RKO (cell line): ENCODE measurements at regions not wholly inside any gene's neighbourhood (a gene's known extent, or its start where the extent isn't known, plus 50 kb on each side); places are given as distances from the start of the nearest gene placed in this dataset.
A peak's percentile ranks its signal among the peaks of the same experiment; 100 is the strongest.

Experiments
- DNase-seq: peaks from one replicate; pipeline ENCODE4 v3.0.0-alpha.2; 2016; ENCODE audit warnings: low spot score

DNA sequence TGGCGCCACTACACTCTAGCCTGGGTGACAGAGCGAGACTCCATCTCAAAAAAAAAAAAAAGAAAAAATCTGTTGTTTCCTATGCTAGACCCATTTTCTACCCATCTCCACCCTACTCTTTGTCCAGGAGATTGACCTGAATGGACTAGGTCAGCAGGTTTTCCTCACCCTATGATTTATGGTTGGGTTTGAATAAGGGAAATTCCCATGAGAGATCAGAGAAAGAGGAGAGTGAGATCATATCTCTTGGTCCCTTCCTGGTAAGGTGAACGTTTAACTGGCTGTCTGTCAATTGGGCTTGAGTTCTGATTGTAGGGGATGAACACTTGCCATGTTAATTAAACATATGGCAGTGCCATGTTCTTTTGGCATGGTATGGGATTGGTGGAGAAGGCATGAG is 387.4 kb downstream of the MAN2A1 start:
- DNase-seq = no peak

DNA sequence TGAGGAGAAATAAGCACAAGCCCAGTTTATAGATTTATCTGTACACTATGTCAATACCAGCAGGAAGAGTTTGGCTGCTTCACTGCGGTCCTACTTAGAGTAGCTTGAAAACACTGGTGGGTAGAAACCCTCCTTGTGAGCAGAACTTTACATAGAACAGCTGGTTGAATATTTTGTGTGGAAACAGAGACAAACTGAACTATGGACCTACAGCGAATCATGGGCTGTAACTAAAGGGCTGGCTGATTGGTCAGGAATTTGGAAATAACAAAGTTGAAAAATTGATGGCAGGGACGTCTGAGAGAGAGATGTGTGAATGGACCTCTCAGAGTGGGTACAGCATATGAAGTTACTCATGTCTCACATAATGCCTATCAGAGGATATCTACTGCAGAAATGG is 392.5 kb downstream of the MAN2A1 start:
- DNase-seq = no peak

DNA sequence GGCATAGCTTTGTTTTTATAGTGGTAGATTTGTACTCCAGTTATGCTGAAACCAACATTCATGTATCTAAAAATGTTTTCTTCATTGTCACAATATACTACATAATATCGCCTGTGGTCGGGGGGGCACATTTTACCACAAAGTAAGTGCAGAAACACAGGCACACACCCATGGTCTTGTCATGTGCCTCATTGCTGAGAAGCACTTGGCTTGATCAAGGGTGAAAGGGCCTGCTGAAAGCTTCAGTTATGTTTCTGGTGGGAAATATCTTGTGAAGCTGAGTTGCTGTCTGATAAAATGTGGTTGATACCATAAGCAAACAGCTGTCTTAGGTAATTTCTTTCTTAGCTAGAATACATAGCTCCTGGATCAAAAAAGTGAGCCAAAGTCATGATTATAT is 393.1 kb downstream of the MAN2A1 start:
- no peak for DNase-seq

DNA sequence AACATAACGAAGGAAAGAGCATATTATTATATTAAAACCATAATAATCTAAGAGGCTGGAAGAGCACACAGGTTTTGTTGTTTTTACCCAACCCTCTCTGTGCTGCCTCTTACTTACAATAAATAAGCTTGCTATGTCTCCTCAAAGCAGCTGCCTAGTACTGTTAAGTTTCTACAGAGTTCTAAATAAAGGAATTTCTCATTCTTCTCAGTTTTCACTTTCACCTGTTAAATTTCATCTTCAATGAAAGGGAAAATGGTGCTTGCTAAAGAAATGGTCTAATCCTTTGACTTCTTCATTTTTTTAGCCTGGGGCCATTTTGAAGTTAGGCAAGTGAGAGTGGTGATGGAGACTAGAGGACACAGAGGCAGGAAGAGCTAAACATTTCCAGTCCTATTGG is 396.1 kb downstream of the MAN2A1 start:
- no peak for DNase-seq

DNA sequence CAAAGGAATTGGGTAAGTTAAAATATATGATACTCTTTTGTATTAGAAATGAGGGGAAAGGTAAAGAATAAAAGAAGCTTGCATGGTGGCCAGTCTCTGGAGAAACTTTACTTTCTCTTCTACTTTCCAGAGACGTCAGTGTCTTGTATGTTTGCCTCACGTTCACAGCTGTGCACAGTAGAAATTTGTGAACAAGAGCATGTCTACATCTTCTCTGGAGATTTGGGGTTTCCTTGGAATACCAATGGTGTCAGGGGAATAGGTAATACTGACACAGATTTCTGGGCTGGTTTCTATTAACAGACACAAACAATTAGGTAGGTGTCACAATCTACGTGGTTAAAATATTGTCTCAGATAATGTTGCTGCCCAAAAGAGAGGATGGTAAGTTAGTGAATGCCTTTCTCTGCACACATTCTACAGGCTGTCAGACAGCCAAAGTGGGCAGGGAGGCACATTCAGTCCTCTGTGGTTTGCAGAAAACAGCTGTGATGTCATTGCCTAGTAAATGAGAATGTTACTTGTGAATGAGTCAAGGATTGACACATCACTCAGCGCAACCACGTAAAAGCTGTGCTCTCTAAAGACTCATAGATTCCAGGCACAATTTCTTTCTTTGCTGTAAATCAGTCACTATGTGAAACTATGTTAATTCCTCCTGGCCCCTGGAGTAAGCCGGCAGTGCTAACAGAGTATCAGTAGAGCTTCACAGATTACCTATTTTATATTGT is 397.1 kb downstream of the MAN2A1 start:
- DNase-seq = peak; percentile 84

DNA sequence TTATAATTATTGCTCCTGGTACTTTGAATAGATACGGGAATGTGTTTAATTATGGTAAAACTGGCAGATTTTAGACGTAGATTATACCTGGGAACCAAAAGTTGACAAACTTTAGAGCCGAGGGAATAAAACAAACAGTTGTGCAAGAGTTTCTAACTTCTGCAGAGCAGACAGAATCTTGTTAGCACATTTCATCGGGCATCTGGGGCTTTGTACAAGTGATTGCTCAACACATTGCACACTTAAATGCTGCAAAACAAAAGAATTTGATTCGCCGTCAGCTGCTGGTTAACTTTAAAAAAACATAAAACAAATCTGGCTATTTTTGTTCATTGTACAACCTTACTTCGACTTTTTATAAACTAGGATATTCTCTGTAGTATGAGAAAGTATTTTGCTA is 398.1 kb downstream of the MAN2A1 start:
- DNase-seq = no peak

DNA sequence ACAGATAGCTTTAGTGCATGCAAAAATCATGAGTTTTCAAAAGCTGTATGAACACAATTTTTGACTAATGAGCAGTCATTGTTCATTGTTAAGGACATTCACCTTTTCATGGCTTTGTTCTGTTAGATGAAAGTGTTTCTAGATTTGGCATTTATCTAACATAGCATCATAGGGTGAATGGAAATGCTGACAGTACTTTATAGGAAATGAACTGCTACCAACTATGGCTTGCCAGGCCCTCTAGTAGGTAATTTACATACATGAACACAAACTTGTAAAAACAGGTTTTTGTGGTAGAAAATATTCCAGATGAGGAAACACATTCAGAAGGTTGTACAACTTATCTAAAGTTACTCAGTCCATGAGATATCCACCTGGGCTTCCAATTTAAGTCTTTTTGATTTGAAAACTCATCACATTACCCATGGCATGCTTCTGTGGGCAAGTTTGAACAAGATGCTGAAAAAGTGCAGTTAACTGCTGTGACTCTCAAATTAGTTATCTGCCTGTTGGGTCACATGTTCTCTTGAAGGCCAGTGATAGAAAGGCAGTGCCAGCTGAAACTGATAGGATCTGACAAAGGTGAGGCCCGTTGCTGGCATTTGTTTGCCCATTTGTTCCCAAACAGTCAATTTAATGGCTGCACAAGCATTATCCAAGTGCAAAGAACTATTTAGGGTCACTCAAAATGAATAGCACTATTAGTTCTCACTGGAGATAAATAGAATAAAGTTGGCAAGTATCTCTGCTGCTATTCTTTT is 399.1 kb downstream of the MAN2A1 start:
- DNase-seq = no peak

DNA sequence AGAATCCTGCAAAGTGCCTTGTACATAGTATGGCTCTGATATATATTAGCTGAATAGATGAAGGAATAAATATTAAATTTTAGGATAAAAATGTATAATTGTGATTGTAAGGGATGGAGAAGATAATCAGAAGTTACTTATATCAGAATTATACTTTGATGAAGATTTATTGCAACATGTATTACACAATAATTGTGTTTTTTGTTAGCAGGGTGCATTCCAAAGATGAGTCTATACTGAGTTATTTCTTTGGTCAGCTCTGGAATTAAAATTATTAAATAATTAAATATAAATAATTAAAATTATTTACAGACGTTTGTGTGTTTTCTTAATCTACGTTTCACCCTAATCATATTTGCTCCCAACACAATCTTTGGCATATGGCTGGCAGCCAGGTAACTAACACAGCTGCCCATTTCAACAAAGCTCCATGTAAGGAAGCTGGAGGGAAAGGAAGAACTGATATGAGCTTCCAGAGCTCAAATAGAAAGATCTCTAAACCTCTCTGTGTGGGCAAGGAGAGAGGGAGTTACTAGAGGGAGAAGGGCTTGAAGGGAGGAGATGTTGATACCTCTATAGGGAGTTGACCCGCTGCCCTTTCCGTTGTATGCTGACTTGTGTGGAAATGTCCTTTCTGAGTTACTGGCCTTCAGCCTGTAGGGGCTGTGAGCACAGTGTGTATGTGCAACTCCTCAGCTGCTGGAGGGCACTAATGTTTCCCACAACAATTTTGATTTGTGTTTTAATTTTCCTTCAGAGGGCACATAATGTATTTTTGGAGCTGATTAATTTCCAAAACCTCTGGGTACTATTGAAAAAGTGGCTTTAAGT is 403.4 kb downstream of the MAN2A1 start:
- DNase-seq = no peak

DNA sequence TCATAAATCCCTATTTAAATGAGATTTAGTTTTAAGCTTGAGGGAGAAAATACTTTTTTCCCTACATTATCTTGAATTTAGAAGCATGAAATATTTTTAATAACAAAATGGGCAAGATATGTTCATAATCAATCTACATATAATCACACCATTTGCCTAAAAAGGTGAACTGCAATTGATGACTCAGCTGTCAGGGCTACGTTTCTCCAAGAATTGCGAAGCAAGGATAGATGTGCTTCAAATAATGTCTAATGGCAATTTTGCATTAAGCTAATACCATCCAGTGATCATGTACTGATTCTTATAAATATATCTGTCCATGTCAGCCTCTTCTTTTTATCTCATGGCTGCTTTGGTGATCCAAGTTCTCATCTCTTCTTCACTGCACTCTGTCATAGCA is 404.4 kb downstream of the MAN2A1 start:
- no peak for DNase-seq

DNA sequence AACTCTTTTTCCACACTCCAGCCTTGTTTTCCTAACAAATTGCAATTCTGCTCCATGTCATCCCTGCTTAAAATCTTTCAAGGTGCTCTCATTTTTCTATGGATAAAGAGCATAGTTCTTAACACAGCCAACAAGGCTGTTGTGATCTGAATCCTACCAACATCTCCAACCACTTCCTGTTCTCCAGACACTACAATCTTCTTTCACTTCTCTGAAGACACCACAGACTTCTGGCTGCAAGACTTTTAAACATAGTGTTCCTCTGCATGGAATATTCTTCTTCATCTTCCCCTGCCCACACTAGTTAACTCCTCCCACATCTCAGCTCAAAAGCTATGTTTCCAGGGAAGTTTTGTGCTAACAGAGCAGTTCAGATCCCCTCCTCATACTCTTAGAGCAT is 404.8 kb downstream of the MAN2A1 start:
- no peak for DNase-seq

DNA sequence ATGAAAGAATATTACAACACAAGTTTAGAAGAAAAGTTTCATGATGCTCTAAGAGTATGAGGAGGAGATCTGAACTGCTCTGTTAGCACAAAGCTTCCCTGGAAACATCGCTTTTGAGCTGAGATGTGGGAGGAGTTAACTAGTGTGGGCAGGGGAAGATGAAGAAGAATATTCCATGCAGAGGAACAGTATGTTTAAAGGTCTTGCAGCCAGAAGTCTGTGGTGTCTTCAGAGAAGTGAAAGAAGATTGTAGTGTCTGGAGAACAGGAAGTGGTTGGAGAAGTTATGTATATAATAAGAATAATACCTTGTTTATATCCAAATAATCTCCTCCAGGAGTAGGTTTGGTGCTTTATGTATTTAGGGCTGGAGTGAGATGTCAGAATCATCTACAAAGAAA is 406.7 kb downstream of the MAN2A1 start:
- no peak for DNase-seq

DNA sequence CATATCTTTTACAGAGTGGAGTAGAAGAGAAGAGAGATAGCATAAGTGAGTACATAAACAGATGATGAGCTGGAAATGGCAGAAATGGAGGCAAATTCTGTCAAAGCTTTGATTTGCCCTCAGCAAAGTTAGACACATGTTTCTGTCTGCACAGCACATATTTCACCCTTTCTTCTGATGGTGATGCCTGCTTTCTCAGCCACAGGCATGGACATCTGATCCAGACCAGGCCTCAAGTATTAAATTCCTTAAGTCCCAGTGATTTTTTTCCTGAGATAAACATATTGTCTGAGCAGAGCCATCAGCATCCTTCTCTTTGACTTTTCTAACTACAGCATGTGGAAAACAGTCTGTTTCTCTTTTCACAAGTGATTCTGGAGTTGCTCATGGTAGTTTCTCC is 409.8 kb downstream of the MAN2A1 start:
- no peak for DNase-seq

DNA sequence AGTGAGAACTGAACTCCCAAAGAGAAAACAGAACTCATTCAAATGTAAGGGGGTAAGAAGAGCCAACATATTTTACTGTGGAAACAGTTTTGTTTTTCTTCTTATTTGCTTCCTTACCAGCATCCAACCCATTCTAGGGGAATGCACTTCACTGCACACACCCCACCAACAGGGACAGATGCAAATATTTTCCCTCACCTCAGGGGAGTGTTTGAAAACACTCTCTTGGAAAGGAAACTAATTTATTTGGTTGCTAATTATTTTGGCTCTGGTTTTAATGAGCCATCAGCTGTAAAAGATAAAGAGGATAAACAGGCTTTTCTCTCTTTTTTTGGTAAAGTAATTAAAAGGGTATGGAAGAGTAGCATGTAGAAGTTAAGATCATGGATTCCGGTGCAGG is 413.4 kb downstream of the MAN2A1 start:
- no peak for DNase-seq

DNA sequence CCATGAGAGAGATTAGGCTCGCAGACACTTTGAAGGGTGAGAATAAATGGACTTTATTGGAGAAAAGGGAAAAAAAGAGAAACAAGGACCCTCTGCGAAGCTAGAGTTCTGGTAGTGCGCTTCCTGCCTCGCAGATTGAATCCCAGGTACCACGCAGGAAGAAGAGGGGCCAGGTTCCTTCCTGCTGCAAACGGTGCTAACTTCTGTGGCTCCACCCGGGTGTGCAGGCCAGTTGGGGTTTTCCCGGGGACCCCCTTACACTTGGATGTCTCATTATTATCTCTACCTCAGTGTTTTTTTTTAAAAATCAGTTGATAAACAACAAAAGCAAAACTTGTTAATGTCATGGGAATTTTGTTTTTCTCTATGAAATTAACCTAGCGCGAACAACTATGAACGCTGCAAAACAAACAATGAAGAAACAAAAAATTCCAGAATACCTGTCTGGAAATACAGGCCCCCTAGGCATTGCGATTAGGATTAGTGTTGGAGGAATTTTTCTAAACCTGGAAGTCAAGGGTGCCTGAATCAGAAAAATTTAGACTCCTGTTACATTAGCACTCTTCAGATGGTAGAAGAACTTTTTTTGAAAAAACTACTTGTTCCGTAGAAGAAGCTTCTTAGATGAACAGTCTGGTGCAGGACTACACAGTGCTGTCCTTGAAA is 414.5 kb downstream of the MAN2A1 start:
- no peak for DNase-seq

DNA sequence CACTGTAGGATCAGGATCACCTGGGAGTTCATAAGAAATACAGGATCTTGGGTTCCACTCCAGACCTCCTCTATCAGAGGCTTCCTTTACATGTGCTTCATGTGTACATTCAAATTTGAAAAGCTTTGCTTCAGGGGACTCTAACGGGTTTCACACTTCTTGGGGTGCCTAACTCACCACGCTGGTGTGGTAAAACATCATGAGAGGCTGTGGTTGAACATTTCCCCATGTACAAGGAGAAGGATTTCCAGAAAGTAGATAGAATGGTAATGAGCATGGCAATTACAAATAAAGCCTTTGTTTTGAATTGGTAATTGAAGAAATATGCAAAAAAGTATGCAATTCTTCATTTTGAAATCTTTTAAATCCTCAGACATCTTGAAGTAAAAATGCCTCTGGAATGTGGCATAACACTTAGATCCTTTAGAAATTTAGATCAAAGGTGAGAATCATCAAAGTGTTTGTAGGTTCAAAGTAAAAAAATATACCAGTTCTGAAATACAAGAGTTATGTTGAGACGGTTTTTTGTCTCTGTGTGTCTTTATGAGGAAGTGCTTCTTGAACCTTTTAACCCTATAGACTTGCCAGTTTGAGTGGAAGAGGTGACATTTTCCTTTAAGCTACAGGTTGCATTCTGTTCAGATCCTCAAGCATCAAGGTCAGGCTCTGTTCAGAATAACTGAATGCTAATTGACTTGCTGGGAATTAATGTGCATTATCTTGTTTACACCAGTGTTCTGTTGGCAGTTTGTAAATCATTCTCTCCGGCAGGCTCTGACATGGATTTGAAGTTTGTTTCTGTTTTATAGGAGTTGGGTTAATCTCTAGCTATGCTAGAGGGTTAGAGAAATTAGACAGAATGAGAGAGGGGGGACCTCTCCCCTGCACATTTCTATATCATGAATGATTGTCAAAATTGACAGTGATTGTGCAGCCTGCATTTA is 415.3 kb downstream of the MAN2A1 start:
- no peak for DNase-seq

DNA sequence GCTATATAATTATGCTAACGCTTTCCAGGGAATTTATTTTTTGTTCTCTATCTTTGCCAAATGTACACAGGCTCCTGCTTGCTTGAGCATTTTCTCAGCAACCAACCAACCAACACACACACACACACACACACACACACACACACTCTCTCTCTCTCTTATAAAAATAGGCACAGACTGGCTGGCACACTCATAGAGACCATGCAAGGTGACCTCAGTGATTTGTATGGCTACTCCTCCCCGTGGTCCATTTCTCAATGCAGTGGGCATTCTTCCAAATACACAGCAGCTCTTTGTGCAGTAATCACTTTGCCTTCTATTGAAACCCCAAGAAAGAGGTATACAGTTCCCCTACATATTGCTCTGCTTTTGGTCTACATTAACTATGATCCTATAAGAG is 416.0 kb downstream of the MAN2A1 start:
- no peak for DNase-seq

DNA sequence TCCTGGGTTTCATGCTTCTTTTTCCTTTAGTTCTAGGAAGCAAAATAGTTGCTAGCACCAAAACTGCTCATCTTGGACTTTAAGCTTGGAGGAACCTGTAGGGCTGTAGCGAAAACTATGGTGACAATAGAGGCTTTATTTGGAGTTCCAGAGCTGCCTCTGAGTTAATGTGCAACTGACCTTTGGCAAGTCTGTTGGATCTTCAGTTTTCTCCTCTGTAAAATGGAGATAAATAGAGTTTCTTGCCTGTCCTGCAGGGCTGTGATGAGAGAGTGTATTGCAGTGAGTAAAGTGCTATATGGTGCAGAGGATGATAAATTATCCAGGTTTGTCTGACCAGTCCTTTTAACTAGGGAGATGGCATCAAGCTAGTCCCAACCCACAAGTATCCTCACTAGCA is 417.0 kb downstream of the MAN2A1 start:
- DNase-seq = no peak

DNA sequence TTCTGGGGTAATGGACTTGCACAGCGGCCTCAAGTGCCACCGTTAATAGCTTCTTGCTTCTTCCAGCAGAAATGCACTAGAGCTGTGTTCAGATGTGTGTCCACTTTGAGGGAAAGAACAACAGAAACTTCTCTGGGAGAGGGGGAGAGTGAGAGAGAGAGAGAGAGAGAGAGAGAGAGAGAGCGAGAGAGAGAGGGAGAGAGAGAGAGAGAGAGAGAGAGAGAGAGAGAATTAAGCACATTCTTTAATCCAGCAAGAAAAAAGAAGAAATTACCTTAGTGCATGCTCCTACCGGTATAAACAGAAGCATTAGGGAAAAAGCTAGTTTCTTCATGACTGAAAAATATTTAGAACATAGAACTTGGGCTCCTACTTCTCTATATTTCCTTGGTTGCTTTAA is 418.8 kb downstream of the MAN2A1 start:
- no peak for DNase-seq

DNA sequence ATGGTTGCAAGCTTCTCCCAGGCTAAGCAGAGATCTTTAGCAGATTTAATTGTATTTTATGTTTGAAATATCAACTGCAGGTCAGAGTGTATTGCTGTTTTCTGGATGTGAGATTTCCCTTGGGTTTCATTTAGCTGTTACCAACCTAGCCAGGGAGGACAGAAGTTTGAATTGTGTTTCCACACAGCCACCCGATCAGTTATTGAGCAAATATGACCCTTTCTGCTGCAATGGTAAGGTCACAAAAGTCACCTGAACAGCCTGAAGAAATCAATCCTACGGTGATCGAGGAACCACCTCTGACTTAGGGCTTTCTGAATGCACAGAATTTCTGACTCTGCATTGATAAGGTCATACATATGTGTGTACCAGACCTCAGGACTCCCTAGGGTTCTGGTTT is 419.9 kb downstream of the MAN2A1 start:
- DNase-seq = no peak

DNA sequence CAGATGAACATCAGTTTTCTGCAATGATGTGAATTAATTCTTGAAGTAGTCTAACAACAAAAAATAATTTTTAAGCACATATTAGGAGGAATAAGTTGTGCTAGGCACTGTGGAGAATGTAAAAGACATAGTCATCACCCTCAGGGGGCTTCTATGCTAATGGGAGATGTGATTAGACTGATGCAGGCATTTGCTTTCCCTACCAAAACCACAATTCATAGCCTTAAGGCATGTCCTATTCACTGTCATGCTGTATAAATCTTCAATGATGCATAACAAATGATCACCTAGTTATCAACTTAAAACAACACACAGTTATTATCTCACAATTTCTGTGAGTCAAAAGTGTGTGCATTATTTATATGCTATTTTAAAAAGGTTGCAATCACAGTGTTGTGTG is 422.6 kb downstream of the MAN2A1 start:
- no peak for DNase-seq

DNA sequence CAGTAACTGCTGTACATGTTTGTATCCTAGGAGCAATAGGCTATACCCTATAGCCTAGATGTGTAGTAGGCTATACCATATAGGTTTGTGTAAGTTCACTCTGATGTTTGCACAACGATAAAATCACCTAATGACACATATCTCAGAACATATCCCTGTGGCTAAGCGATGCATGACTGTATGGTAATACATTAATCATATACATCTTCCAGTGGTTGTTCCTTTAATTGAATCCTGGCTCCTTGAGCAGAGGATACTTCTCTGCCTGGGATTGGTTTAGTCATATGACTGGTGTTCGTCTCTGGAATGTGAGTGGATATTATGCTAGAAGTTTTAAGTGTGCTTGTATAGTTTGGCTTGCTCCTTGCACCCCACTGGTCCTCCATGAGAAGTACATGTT is 425.8 kb downstream of the MAN2A1 start:
- peak; percentile 9 for DNase-seq
